22Rv1 (cell line): ENCODE measurements at regions not wholly inside any gene's neighbourhood (a gene's known extent, or its start where the extent isn't known, plus 50 kb on each side); places are given as distances from the start of the nearest gene placed in this dataset.

Experiments used
- CTCF ChIP-seq: fragments of 450-650 bp; IDR thresholded peaks from 2 replicates; pipeline ENCODE4 v1.5.1; 2017; ENCODE audit warnings: mild to moderate bottlenecking
- ZFX ChIP-seq: fragments of 450-650 bp; IDR thresholded peaks from 2 replicates; pipeline ENCODE4 v1.6.1; 2017; ENCODE audit warnings: antibody characterized with exemption, borderline replicate concordance

- no peak for TF ChIP-seq CTCF
- TF ChIP-seq ZFX: no peak
Observed at GRCh38 chr4:23654791-23655190, 235.1 kb downstream of the PPARGC1A start.
